ENCODE measurements at regions not wholly inside any gene's neighbourhood (a gene's known extent, or its start where the extent isn't known, plus 50 kb on each side); places are given as distances from the start of the nearest gene placed in this dataset.

DNA sequence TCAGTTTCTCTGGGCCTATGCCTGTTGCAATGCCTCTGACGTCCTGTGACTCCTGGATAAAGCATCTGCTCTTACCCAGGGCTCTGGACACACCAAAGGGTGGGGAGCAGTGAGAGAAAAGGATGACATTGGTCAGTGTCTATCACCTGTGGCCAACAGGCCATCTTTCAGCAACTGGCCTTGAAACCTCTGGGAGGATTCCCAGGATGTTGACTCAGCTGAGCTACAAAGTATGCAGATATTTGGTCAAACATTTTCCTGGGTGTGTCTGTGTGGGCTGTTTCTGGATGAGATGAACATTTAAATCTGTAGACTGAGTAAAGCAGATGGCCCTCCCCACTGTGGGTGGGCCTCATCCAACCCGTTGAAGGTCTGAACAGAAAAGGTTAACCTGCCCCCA is 149.9 kb downstream of the SPATA19 start:
- Mint-ChIP-seq H3K36me3 (no peaks in the 10 kb centered on the region), H3K27ac (no peak overlapping the region), H3K9me3 (no peaks in the 10 kb centered on the region), H3K27me3 (ENCODE audit: low read depth in 2 of 2) (no peaks in the 10 kb centered on the region), H3K4me1 (no peaks in the 10 kb centered on the region), H3K4me3 (no peak overlapping the region)
- Histone ChIP-seq H3K27me3 (ENCODE audit: control insufficient read depth, insufficient read depth, low read length) (no peaks in the 10 kb centered on the region), H3K27ac (ENCODE audit: low read length) (no peak overlapping the region), H3K4me3 (ENCODE audit: low read length) (no peak overlapping the region), H3K9me3 (ENCODE audit: control insufficient read depth, insufficient read depth, low read length) (no peaks in the 10 kb centered on the region), H3K4me1 (ENCODE audit: control insufficient read depth, insufficient read depth, low read length) (no peaks in the 10 kb centered on the region), H3K36me3 (ENCODE audit: control insufficient read depth, insufficient read depth, low read length) (no peaks in the 10 kb centered on the region)
- WGBS (ENCODE audit: insufficient coverage): 65% methylated on average over 2 of the region's 2 CpGs
- ATAC-seq (no peak), DNase-seq (no peak)
- TF ChIP-seq CTCF (IDR thresholded peaks at IDR 0.05): no peak
- intact Hi-C loops (cut with micrococcal nuclease): no loop called here

DNA sequence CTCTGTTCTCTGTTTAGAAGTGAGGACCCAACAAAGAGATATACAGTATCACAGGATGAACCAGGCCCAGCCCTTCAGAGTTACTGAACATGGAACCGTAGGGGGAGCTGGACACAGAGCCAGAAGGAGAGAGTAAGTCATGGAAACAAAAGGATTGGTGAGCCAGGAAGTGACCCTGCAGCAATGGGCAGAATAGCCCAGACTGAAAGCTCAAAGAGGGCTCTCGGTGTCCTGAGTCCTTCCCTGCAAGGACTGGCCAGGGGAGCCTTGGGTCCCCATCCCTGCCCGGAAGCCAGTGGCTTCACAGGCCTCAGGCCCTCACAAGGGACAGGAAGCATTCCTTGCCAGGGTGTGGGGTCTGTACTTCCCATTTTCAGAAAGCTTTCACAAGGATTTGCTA is 150.6 kb downstream of the SPATA19 start:
- Histone ChIP-seq H3K4me1 (ENCODE audit: control insufficient read depth, insufficient read depth, low read length) (no peaks in the 10 kb centered on the region), H3K27ac (ENCODE audit: low read length) (no peak overlapping the region), H3K4me3 (ENCODE audit: low read length) (no peak overlapping the region), H3K9me3 (ENCODE audit: control insufficient read depth, insufficient read depth, low read length) (no peaks in the 10 kb centered on the region), H3K27me3 (ENCODE audit: control insufficient read depth, insufficient read depth, low read length) (no peaks in the 10 kb centered on the region), H3K36me3 (ENCODE audit: control insufficient read depth, insufficient read depth, low read length) (no peaks in the 10 kb centered on the region)
- Mint-ChIP-seq H3K4me1 (no peaks in the 10 kb centered on the region), H3K36me3 (no peaks in the 10 kb centered on the region), H3K9me3 (no peaks in the 10 kb centered on the region), H3K27me3 (ENCODE audit: low read depth in 2 of 2) (no peaks in the 10 kb centered on the region), H3K27ac (no peak overlapping the region), H3K4me3 (no peak overlapping the region)
- intact Hi-C loops (cut with micrococcal nuclease): no loop called here
- 62% methylated on average over 3 of the region's 3 CpGs for WGBS (ENCODE audit: insufficient coverage)
- ATAC-seq (no peak), DNase-seq (no peak)
- no peak for TF ChIP-seq CTCF (IDR thresholded peaks at IDR 0.05)

- H3K4me1 ChIP-seq (ENCODE audit: control insufficient read depth, insufficient read depth, low read length): no peaks in the 10 kb centered on the region
- no peak overlapping the region for H3K4me3 Mint-ChIP-seq
- no peaks in the 10 kb centered on the region for H3K9me3 ChIP-seq (ENCODE audit: control insufficient read depth, insufficient read depth, low read length)
- 91% methylated on average over 9 of the region's 9 CpGs for WGBS (ENCODE audit: insufficient coverage)
- no peaks in the 10 kb centered on the region for H3K36me3 ChIP-seq (ENCODE audit: control insufficient read depth, insufficient read depth, low read length)
- no peak overlapping the region for H3K27ac ChIP-seq (ENCODE audit: low read length)
- no peaks in the 10 kb centered on the region for H3K27me3 ChIP-seq (ENCODE audit: control insufficient read depth, insufficient read depth, low read length)
- intact Hi-C loops (cut with micrococcal nuclease): no loop called here
- ATAC-seq: no peak
- H3K4me1 Mint-ChIP-seq: no peaks in the 10 kb centered on the region
- peaks cover 2 to 3% of the 10 kb centered on the region in 2 donors for H3K9me3 Mint-ChIP-seq
- no peak overlapping the region for H3K4me3 ChIP-seq (ENCODE audit: low read length)
- TF ChIP-seq CTCF (IDR thresholded peaks at IDR 0.05): no peak
- no peaks in the 10 kb centered on the region for H3K36me3 Mint-ChIP-seq
- H3K27ac Mint-ChIP-seq: no peak overlapping the region
- no peak for DNase-seq
- H3K27me3 Mint-ChIP-seq (ENCODE audit: low read depth in 2 of 2): no peaks in the 10 kb centered on the region
Observed at GRCh38 chr11:133693110-133693509, 152.2 kb downstream of the SPATA19 start.

DNA sequence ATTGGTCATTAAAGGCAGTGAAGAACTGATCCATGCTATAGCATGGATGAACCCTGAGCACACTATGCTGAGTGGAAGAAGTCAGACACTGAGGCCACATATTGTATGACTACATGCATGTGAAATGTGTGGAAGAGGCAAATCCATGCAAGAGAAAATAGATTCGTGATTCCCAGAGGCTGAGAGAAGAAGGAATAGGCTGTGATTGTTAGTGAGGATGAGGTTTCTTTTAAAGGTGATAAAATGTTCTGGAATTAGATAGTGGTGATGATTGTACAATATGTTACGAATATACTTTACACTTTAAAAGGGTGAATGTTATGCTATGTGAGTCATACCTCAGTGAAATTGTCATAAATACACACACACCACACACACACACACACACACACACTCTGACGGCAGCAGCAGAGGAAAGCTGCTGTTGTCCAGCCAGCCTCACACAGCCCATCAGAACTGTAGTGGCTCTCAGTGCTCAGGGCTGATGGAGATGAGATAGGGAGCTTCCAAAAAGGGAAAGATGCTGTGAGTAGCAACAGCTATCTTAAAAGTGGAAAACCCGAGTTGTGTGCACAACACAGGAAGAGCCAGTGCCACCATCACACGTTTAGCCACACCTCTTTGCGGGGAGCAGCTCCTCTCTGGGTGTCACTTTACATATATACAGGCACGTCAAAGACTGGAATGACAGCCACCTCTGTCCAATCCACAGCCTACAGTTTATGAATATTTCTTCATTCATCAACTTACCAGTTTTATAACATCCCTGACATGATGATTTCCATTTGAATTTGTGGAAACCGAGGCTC is 153.0 kb downstream of the SPATA19 start:
- H3K4me1 ChIP-seq (ENCODE audit: control insufficient read depth, insufficient read depth, low read length): no peaks in the 10 kb centered on the region
- intact Hi-C loops (cut with micrococcal nuclease): no loop called here
- no peaks in the 10 kb centered on the region for H3K9me3 ChIP-seq (ENCODE audit: control insufficient read depth, insufficient read depth, low read length)
- Mint-ChIP-seq H3K4me3 (no peak overlapping the region), H3K27me3 (ENCODE audit: low read depth in 2 of 2) (no peaks in the 10 kb centered on the region), H3K27ac (no peak overlapping the region), H3K36me3 (no peaks in the 10 kb centered on the region), H3K4me1 (no peaks in the 10 kb centered on the region), H3K9me3 (peaks cover 2 to 3% of the 10 kb centered on the region in 2 donors)
- WGBS (ENCODE audit: insufficient coverage): 65% methylated on average over 6 of the region's 8 CpGs
- no peak overlapping the region for H3K4me3 ChIP-seq (ENCODE audit: low read length)
- ATAC-seq: no peak
- no peaks in the 10 kb centered on the region for H3K36me3 ChIP-seq (ENCODE audit: control insufficient read depth, insufficient read depth, low read length)
- TF ChIP-seq CTCF (IDR thresholded peaks at IDR 0.05): no peak
- H3K27ac ChIP-seq (ENCODE audit: low read length): no peak overlapping the region
- H3K27me3 ChIP-seq (ENCODE audit: control insufficient read depth, insufficient read depth, low read length): no peaks in the 10 kb centered on the region
- no peak for DNase-seq
